NCI-H2107 treated with DMSO at 0.1 percent for 48 hours (cell line): ENCODE measurements at regions not wholly inside any gene's neighbourhood (a gene's known extent, or its start where the extent isn't known, plus 50 kb on each side); places are given as distances from the start of the nearest gene placed in this dataset.
"Not testable (repeated sequence)": the region's sequence is repeated elsewhere in the genome, so short reads cannot be mapped to it uniquely, and the experiment has no call there.

Experiments used
- DNase-seq: peaks from one replicate; lab custom pipeline; 2025; ENCODE audit not compliant: unreplicated experiment; lab: John Stamatoyannopoulos, UW

- no peak for DNase-seq
Measured at GRCh38 chr21:36207577-36208320, 51.1 kb downstream of the DOP1B start.

- DNase-seq: no peak
Measured at GRCh38 chr21:36208326-36209013, 51.8 kb downstream of the DOP1B start.

GRCh38 chr21:36209626-36210171 is 53.1 kb downstream of the DOP1B start:
- DNase-seq: peak; percentile 49

- DNase-seq: no peak
Measured at GRCh38 chr21:36210779-36211659, 54.4 kb downstream of the DOP1B start.

GRCh38 chr21:36211660-36212512 is 55.3 kb downstream of the DOP1B start:
- no peak for DNase-seq

GRCh38 chr21:36212513-36212780 is 55.8 kb downstream of the DOP1B start:
- no peak for DNase-seq

GRCh38 chr21:36214561-36214960 is 57.9 kb downstream of the DOP1B start:
- no peak for DNase-seq

- DNase-seq: no peak
Measured at GRCh38 chr21:36217743-36218142, 61.1 kb downstream of the DOP1B start.

- DNase-seq: no peak
Measured at GRCh38 chr21:36218691-36219090, 62.1 kb downstream of the DOP1B start.

GRCh38 chr21:36223451-36223850 is 66.8 kb downstream of the DOP1B start:
- no peak for DNase-seq

- no peak for DNase-seq
Measured at GRCh38 chr21:36229181-36229580, 72.6 kb downstream of the DOP1B start.

GRCh38 chr21:36231444-36231843 is 74.8 kb downstream of the DOP1B start:
- not testable (repeated sequence) for DNase-seq

GRCh38 chr21:36232641-36233040 is 76.0 kb downstream of the DOP1B start:
- DNase-seq: no peak

- DNase-seq: no peak
Measured at GRCh38 chr21:36235058-36235582, 78.5 kb downstream of the DOP1B start.

GRCh38 chr21:36236052-36236730 is 79.6 kb downstream of the DOP1B start:
- DNase-seq: no peak

- DNase-seq: no peak
Measured at GRCh38 chr21:36237441-36237840, 80.8 kb downstream of the DOP1B start.

GRCh38 chr21:36239585-36239984 is 80.4 kb upstream of the MORC3 start:
- no peak for DNase-seq

- DNase-seq: no peak
Measured at GRCh38 chr21:36241717-36242116, 78.3 kb upstream of the MORC3 start.

GRCh38 chr21:36245115-36245514 is 74.9 kb upstream of the MORC3 start:
- no peak for DNase-seq

- DNase-seq: no peak
Measured at GRCh38 chr21:36245649-36246048, 74.3 kb upstream of the MORC3 start.
